ENCODE measurements at regions not wholly inside any gene's neighbourhood (a gene's known extent, or its start where the extent isn't known, plus 50 kb on each side); places are given as distances from the start of the nearest gene placed in this dataset.
"Not testable (repeated sequence)": the region's sequence is repeated elsewhere in the genome, so short reads cannot be mapped to it uniquely, and the experiment has no call there.

GRCh38 chr5:9752670-9753069 is 122.5 kb upstream of the TAS2R1 start:
- not testable (repeated sequence) for TF ChIP-seq CTCF, POLR2A (IDR thresholded peaks at IDR 0.05)
